ENCODE measurements at regions not wholly inside any gene's neighbourhood (a gene's known extent, or its start where the extent isn't known, plus 50 kb on each side); places are given as distances from the start of the nearest gene placed in this dataset.
"Not testable (repeated sequence)": the region's sequence is repeated elsewhere in the genome, so short reads cannot be mapped to it uniquely, and the experiment has no call there.

GRCh38 chr10:46753763-46754162 lies 157.5 kb upstream of the PTPN20 start:
- TF ChIP-seq EZH2 (IDR thresholded peaks at IDR 0.05; ENCODE audit: low read depth); CTCF (conservative IDR thresholded peaks at IDR 0.05): not testable (repeated sequence)
